NCI-H345 treated with DMSO at 0.1 percent for 48 hours (cell line): ENCODE measurements at regions not wholly inside any gene's neighbourhood (a gene's known extent, or its start where the extent isn't known, plus 50 kb on each side); places are given as distances from the start of the nearest gene placed in this dataset.

Source experiments
- DNase-seq: peaks from one replicate; lab custom pipeline; 2025; ENCODE audit not compliant: unreplicated experiment; lab: John Stamatoyannopoulos, UW

DNA sequence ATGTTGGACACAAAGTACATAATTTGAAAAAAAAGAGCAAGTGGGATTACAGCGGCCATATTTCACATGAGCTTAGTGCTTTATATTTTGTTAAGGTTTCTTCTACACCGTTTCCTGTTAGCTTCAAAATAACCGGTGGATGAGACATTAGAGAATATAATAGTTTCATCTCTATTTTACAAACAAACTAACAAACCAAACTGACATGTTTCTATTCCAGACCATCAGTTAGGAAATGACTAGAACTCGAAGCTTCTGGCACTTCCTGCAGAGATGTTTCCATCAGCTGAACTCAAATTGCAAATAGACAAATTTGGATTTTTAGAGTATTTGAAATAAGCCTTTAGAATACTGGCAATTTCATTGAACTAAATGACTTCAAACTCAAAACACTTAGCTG lies 86.5 kb downstream of the MTRR start:
- no peak for DNase-seq

DNA sequence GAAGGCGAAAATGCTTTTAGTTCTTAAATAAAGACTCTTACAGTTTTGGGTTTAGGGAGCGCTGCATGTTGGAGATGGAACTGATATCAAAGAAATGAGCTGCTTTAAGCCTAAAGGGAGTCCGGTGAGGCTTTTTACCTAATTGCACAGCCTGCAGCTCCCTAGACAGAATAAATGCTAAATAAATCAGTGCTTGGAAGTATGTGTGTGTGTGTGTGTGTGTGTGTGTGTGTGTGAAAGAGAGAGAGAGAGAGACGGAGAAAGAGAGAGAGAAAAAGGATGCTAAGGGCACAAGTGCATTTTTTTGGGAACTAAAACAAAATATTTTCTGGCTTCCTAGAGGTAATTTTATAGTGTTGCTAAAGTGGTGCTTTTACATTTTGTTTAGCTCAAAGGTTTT lies 88.4 kb downstream of the MTRR start:
- DNase-seq: no peak

DNA sequence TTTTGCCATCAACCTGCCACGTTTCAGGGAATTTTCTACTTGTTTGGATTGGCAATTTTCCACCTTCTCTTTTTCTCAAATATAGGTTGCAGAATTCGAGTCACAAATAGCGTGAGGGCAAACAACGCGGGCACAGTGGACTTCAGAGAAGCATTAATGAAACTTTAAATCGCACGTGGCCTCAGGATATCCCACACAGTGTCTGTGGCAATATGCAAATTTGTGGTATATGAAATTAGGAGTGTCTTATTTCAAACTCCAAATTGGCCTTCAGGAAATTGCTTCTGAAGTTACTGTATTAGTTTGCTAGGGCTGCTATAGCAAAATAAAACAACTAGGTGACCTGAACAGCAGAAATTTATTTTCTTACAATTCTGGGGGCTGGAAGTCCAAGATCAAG lies 91.2 kb downstream of the MTRR start:
- DNase-seq: no peak

DNA sequence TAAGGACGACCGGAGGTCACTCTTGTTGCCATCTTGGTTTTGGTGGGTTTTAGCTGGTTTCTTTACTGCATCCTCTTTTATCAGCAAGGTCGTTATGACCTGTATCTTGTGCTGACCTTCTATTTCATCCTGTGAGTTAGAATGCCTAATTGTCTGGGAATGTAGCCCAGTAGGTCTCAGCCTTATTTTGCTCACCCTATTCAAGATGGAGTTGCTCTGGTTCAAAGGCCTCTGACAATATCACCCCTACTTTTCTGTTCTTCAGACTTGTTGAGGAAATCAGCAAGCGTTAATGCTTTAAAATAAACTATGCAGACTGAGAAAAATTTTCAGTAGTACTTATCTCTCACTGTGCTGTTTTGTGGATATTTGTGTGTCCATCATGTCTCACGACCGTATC lies 92.6 kb downstream of the MTRR start:
- DNase-seq: no peak

DNA sequence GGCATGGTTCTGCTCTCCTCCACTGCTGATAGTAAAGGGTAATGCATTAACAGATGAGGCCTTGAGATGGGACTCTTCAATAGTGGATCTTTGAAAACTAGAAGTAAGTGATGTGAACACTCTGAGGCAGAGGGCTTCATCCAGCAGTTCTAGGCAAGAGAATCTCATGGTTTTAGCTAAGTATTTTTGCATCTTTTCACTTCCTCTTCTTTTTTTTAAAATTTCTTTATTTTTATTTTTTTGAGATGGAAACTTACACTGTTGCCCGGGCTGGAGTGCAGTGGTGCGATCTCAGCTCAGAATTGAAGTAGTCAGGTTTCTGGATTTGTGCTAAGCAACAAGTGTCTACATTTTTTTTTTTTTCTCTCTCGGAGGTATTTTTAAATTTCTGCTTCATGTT lies 101.9 kb downstream of the MTRR start:
- no peak for DNase-seq

DNA sequence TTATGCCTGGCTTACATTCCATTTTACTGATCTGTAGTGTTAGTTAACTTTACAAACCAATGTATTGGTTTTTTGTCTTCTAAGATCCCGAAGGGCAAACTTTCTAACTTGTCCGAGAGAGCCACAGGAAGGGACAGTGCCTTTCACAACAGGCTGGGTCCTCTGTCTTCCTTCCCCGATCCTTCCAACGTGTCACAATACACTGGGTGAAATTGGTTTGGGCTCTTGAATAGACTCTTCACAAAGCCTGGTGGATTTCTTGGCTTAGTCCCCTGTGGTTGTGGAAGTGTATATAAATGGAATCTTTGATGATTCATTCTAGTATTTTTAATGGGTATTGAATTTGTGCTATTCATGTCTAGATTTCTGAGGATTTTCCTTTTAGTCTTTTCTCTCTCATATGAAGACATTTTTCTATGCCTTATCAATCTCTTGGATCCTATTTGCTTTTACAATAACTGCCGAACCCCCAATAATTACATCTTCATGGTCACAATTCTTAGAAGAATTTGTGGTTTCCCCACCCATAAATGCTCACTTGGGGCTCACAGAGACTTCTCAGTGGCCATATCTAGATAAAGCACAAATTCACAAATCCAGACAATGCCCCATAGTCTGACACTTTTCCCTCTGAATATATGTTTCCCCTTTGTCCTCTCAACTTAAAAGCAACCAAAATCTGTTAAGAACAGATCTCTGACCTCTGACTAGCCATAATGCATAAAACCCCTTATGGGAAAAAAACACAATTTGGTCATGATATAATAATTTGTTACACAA lies 107.7 kb downstream of the MTRR start:
- DNase-seq: no peak

DNA sequence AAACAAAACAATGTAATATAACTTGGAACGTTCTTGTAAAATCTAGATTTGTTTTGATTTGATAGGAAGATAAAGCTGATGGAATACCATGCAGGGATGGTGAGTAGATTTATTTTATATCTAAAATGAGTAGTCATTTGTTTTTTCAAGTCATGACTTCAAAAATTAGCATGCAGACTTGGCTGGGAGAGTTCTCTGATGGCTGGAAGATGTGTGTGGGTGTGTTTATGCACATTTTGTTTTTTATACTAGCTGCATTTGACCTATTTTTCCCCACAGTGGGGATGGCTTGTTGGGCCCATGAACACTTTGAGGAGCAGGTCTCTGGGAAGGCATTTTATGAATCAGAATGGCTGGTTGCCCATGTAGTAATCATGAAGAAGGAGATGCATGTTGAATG lies 109.2 kb downstream of the MTRR start:
- no peak for DNase-seq

DNA sequence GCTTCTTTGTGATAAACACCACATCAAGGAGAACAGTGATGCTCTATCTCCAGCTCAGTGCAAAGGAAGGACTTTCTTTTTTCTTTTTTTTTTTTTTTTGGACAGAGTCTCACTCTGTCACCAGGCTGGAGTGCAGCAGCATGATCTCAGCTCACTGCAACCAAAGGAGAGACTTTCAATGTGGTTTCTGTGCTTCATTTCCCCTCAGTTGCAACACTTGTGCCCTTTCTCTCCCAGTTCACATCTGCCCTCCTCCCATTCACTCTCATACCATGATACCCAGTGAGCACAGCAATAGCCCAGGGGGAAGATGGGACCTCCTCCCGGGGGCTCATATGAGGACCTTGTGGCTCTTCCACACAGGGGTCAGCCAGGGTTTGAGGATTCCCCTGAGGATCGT lies 110.0 kb downstream of the MTRR start:
- DNase-seq: no peak

DNA sequence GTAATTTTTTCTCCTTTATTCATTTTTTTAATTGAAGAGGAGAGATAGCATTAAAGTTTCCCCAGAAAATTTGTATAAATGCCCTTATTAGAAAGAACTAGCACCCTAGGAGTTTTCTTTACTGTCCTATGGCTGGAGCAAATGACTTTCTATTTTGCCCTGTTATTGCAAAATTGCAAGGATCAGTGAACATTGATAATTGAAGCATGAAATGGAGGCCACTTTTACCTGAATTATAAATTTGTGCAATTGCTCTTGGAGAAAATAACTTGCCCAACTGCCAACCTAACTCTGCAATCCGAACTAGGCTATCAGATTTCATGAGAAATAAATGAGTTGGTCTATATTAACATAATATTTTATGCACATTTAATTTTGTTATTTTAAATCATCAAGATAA lies 111.9 kb downstream of the MTRR start:
- no peak for DNase-seq

DNA sequence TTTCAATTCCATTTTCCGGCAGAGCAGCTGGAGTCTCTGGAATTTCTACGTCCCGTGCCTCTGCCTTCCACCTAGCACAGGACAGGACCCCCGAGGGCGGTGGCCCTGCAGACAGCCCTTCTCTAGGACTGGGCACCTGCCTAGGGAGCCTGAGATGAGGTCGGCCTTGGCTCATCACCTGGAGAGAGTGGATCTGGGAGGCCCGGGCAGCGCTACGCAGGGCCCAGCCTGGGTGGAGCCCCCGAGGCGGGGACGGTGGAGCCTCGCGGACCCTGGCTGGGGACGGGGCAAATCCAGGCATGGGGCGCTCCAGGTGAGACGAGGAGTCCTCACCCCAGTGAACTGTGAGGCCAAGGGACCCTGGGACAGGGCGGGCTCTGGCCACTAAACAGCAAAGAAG lies 114.5 kb downstream of the MTRR start:
- DNase-seq: no peak

DNA sequence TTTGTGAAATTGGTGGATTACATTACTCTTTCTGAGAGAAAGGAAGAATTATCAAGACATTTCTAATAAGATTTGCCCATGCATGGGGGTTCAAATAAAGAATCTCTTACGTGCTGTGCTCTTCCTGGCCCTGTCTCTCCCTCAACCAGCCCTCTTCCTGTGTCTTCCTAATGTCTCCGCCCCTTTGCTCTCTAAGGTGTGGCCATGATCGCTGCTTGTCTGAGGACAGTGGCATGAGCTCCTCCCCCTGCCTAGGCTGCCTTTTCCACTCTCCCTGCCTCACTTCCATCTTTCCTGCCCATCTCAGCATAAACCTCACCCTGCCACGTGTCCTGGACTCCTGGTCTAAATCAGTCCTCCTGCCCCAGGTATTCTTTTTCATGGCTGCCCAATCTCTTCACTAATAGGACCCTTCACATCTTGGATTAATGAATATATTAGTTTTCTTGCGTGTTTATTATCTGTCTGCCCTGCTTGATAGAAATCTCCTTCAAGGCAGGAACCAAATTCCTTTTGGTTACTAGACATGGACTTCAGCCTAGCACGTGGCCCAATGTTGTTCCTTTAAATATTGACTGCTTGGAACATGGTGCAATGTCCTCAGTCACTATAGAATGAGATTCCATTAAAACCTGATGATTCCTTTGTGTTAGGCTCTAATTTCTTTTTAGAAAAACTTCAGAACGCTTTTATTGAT lies 122.3 kb downstream of the MTRR start:
- no peak for DNase-seq

DNA sequence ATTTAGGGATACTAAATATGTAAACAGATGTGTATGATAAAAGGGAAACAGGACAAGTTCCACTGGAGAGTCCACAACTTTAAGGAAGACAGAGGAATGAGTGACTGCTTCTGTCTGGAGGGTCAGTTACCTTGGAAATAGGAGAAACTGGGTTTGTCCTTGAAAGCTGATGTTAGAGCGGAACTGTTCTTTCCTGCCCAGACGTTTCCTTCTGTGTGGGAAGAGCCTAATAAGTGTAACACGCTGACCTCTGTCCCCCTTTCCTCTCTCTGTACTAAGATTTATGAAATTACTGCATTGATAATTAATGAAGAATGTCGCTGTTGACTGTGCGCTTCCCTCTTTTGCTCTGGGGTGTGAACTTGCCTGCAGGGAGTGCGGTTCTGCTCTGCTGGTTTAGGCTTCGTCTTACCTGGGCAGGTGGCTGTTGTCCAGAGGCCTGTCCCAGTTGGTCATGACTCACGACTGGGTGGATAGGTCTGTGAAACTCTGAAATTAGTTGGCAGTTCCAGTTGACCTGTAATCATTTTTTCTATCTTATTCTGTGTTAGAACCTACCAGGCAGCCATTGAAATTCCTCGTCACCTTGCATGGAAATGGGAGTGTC lies 126.8 kb downstream of the MTRR start:
- DNase-seq: no peak

DNA sequence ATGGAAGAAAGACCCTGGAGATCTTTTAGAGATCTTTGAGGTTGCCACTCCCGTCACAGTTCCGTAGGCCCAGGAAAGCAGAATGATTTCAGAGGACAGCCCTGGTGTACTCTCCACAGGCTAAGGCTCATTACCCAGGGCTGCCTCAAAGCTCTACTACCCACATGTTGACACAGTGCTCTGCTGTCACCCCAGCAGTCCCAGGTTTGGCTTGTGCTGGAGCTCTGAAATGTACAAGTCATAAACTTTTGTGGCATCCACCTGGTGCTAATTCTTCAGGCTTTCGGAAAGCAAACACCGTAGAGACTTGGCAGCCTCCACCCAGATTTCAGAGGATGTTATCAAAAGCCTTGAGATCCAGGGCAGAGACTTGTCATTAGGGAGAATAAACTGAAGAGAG lies 136.5 kb downstream of the MTRR start:
- DNase-seq: no peak

DNA sequence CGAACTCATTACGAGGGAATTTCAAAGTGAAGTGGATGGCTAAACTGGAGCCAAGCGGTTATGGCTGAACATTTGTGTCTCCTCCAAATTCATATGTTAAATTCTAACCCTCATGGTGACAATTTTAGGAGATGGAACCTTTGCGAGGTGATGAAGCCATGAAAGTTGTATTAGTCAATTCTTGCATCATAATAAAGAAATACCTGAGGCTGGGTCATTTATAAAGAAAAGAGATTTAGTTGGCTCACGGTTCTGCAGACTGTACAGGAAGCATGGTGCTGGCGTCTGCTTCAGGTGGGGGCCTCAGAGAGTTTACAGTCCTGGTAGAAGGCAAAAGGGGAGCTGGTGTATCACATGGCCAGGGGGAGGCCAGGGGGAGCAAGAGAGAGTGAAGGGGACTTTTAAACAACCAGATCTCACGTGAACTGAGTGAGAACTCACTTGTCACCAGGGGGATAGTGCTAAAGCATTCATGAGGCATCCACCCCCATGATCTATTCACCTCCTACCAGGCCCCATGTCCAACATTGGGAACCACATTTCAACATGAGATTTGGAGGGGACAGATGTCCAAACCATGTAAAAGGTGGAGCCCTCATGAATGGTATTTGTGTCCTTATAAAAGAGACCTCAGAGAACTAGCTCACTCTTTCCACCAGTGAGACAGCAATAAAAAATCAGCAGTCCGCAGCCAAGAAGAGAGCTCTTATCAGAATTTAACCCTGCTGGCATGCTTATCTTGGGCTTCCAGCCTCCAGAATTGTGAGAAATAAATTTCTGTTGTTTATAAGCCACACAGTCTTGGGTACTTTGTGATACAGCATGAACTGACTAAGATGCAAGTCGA lies 143.4 kb downstream of the MTRR start:
- no peak for DNase-seq

DNA sequence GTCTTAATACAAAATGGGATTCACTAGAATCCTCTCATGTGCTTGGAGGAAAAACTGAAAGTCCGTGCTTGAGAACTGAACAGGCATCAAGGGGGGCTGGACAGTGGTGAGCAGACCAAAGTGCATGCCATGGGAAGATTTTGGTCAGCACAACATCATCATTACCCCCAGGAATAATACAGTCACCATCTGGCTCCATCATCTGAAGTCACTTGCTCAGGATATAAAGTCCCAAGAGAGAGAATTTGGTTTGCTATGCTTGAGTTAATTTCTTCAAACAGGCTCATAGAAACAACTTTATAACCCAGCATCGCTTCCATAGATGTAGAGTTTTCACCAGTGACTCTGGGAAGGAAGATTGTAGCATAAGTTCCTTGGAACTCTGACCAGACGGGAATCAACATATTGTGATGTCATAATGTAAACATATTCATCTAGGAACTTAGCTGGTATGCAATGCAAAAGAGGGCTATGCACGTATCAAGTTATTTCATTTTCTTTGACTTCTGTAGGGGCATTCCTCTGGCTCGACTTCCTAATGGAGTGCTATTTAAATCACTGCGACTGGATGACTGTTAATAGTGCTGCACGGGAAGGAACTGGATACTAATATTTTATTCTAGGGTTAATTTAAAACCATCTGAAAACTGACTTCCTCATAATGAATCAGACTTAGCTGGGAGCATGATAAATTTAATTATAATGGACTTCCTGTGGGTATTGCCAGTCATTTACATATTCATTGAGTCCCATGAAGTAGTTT lies 145.2 kb downstream of the MTRR start:
- no peak for DNase-seq

DNA sequence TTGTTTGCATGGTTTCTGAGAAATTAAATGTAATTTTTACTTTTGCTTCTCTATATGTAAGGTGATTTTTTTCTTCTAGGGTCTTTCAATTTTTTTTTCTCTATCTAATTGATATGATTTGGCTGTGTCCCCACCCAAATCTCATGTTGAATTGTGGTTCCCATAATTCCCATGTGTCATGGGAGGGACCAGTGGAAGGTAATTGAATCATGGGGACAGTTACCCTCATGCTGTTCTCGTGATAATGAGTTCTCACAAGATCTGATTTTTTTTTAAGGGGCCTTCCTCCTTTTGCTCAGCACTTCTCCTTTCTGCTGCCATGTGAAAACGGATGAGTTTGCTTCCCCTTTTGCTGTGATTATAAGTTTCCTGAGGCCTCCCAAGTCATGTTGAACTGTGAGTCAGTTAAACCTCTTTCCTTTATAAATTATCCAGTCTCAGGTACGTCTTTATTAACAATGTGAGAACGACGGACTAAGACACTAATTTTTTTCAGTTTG lies 150.8 kb downstream of the MTRR start:
- no peak for DNase-seq

DNA sequence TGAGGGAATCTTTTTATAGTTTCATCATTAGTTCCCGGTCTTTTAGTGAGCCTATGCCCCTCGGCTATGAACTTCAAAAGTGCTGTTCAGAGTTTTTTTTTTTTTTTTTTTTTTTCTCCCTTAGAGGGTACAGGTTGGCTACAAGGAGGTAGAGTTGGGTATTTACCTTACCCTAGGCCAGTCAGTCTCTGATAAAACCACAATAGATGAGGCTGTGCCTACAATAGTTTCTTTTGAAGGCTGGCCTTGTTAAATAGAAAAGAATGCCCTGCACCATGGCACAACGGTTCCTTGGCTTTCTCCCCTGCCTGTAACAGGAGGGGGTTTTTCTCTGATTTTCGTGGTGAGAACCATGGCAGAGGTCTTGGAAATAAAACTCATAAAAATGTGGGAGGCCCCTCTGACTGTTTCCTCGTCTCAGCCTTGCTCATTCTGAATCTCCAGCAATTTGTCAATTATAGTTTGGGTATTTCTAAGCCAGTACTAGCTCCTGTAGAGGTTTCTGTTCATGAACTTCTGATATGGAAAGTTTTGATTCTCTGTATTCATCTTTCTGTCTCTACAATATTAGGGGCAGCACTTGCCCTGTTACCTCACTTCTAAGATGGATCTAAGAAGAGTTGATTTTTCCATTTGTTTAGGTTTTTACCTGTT lies 152.0 kb downstream of the MTRR start:
- DNase-seq: no peak

DNA sequence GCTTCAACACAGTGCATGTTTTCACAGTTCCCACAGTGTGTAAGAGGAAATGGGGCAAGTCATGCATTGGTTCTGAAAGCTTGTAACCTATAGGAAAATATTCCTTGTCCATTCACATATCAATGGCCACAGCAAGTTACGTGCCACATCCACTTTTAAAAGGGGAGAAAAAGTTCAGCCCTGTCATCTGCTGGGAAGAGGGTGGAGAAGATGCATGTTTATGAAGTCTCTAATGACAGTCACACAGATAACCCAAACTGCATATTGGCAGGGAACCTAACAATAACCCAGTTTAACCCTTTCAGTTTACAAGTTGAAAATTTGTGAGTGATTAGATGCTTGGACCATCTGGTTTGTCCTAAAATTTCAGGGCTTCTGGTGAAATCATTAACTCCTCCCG lies 159.3 kb downstream of the MTRR start:
- DNase-seq: no peak

DNA sequence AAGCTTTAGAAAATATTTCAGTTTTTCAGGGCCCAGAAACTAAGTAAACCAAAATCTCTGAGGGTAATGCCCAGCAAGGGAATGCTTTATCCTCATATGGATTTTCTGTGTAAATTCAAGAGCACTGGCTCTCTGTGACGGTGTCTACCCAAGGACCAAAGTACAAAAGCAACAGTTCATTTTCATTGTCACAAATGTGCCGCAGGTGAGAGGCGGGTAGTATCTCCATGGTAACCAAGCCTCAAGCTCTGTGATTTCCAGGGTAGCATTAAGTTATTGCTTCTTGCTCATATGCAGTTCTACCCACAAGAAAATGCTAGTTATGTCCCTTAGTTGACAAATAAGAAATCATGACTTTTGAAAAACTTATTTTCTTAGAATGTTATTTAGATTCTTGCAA lies 164.3 kb downstream of the MTRR start:
- DNase-seq: no peak

DNA sequence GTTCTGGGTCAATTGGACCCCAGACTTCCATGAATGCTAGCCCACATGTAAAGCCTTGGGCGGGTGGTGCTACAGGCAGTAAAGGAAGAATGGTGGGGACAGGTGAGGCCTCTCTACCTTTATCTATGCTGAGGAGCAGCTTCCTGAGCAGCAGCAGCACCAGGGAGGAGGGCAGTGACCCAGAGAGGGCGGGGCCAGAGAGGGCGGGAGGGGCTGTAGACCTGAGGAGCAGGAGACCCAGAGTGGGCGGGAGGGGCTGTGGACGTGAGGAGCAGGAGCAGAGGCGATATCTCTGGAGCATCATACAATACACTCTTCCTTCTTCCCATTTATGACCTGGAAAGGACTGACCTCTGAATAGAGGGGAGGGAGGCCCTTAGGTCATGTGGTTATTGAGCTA lies 165.9 kb downstream of the MTRR start:
- DNase-seq: no peak
